ENCODE measurements at regions not wholly inside any gene's neighbourhood (a gene's known extent, or its start where the extent isn't known, plus 50 kb on each side); places are given as distances from the start of the nearest gene placed in this dataset.

DNA sequence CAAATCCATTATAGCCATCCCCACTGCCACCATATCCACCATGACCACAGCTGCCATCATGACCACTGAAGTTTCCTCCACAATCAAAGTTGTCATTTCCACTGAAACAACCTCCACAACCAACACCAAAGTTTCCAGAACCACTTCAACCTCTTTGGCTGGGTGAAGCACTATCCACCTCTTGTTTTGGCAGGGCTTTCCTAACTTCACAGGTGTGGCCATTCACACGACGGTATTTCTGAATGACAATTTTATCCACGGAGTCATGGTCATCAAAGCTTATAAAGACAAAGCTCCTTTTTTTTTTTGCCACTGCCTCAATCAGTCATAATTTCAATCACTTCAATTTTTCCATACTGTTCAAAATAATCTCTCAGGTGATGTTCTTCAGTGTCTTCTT, 89.8 kb upstream of the UGP2 start:
- no peaks in the 10 kb centered on the region for H3K27me3 ChIP-seq
- 96% methylated on average over 3 of the region's 3 CpGs for WGBS (ENCODE audit: low lambda C conversion rate, missing lambda C conversion rate)
- no peaks in the 10 kb centered on the region for H3K9me2 ChIP-seq (replicated peaks; ENCODE audit: insufficient read depth)
- H4K20me1 ChIP-seq (ENCODE audit: insufficient read depth, poor library complexity, severe bottlenecking), result no peaks in the 10 kb centered on the region
- H3K9me3 ChIP-seq (ENCODE audit: low read depth), result no peaks in the 10 kb centered on the region
- no peak overlapping the region for H3K4me2 ChIP-seq
- TF ChIP-seq EZH2phosphoT487 (IDR thresholded peaks at IDR 0.05; ENCODE audit: low read depth, severe bottlenecking, unreplicated experiment), result no peak
- TF ChIP-seq EZH2 (IDR thresholded peaks at IDR 0.05; ENCODE audit: borderline replicate concordance), result no peak
- TF ChIP-seq, protein P1, sequence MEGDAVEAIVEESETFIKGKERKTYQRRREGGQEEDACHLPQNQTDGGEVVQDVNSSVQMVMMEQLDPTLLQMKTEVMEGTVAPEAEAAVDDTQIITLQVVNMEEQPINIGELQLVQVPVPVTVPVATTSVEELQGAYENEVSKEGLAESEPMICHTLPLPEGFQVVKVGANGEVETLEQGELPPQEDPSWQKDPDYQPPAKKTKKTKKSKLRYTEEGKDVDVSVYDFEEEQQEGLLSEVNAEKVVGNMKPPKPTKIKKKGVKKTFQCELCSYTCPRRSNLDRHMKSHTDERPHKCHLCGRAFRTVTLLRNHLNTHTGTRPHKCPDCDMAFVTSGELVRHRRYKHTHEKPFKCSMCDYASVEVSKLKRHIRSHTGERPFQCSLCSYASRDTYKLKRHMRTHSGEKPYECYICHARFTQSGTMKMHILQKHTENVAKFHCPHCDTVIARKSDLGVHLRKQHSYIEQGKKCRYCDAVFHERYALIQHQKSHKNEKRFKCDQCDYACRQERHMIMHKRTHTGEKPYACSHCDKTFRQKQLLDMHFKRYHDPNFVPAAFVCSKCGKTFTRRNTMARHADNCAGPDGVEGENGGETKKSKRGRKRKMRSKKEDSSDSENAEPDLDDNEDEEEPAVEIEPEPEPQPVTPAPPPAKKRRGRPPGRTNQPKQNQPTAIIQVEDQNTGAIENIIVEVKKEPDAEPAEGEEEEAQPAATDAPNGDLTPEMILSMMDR (IDR thresholded peaks at IDR 0.05; ENCODE audit: poor library complexity), result no peak
- no peak overlapping the region for H3K27ac ChIP-seq
- no peak for DNase-seq (ENCODE audit: low spot score)
- H3K4me1 ChIP-seq (ENCODE audit: insufficient read depth), result no peaks in the 10 kb centered on the region
- H3K4me3 ChIP-seq, result no peak overlapping the region
- no peaks in the 10 kb centered on the region for H3K36me3 ChIP-seq (replicated peaks; ENCODE audit: insufficient read depth, low read depth)
- no peak overlapping the region for H2AFZ ChIP-seq
- no peaks in the 10 kb centered on the region for H3K79me2 ChIP-seq

GRCh38 chr2:63755216-63755615, 86.5 kb upstream of the UGP2 start:
- no peaks in the 10 kb centered on the region for H4K20me1 ChIP-seq (ENCODE audit: insufficient read depth, poor library complexity, severe bottlenecking)
- H3K9me2 ChIP-seq (replicated peaks; ENCODE audit: insufficient read depth), result no peaks in the 10 kb centered on the region
- H3K27me3 ChIP-seq, result no peaks in the 10 kb centered on the region
- no peaks in the 10 kb centered on the region for H3K9me3 ChIP-seq (ENCODE audit: low read depth)
- no peaks in the 10 kb centered on the region for H3K79me2 ChIP-seq
- H3K4me3 ChIP-seq, result no peak overlapping the region
- no peak overlapping the region for H3K4me2 ChIP-seq
- H3K4me1 ChIP-seq (ENCODE audit: insufficient read depth), result no peaks in the 10 kb centered on the region
- DNase-seq (ENCODE audit: low spot score), result no peak
- WGBS (ENCODE audit: low lambda C conversion rate, missing lambda C conversion rate), result 65% methylated on average over 6 of the region's 6 CpGs
- H3K36me3 ChIP-seq (replicated peaks; ENCODE audit: insufficient read depth, low read depth), result no peaks in the 10 kb centered on the region
- H3K27ac ChIP-seq, result no peak overlapping the region
- no peak overlapping the region for H2AFZ ChIP-seq
- TF ChIP-seq, protein P1 (IDR thresholded peaks at IDR 0.05; ENCODE audit: poor library complexity), result no peak
- TF ChIP-seq EZH2phosphoT487 (IDR thresholded peaks at IDR 0.05; ENCODE audit: low read depth, severe bottlenecking, unreplicated experiment) (no peak), EZH2 (IDR thresholded peaks at IDR 0.05; ENCODE audit: borderline replicate concordance) (no peak)

- Histone ChIP-seq H3K79me2 (no peaks in the 10 kb centered on the region), H3K4me2 (no peak overlapping the region), H3K4me1 (ENCODE audit: insufficient read depth) (no peaks in the 10 kb centered on the region), H3K9me3 (ENCODE audit: low read depth) (no peaks in the 10 kb centered on the region), H3K4me3 (no peak overlapping the region), H3K36me3 (replicated peaks; ENCODE audit: insufficient read depth, low read depth) (no peaks in the 10 kb centered on the region), H3K27me3 (no peaks in the 10 kb centered on the region), H4K20me1 (ENCODE audit: insufficient read depth, poor library complexity, severe bottlenecking) (no peaks in the 10 kb centered on the region), H3K9me2 (replicated peaks; ENCODE audit: insufficient read depth) (no peaks in the 10 kb centered on the region), H2AFZ (no peak overlapping the region), H3K27ac (no peak overlapping the region)
- DNase-seq (ENCODE audit: low spot score), result no peak
- TF ChIP-seq EZH2phosphoT487 (IDR thresholded peaks at IDR 0.05; ENCODE audit: low read depth, severe bottlenecking, unreplicated experiment) (no peak), EZH2 (IDR thresholded peaks at IDR 0.05; ENCODE audit: borderline replicate concordance) (no peak)
- TF ChIP-seq, protein P1 (IDR thresholded peaks at IDR 0.05; ENCODE audit: poor library complexity), result no peak
These were observed 85.7 kb upstream of the UGP2 start for GRCh38 chr2:63755965-63756364.

DNA sequence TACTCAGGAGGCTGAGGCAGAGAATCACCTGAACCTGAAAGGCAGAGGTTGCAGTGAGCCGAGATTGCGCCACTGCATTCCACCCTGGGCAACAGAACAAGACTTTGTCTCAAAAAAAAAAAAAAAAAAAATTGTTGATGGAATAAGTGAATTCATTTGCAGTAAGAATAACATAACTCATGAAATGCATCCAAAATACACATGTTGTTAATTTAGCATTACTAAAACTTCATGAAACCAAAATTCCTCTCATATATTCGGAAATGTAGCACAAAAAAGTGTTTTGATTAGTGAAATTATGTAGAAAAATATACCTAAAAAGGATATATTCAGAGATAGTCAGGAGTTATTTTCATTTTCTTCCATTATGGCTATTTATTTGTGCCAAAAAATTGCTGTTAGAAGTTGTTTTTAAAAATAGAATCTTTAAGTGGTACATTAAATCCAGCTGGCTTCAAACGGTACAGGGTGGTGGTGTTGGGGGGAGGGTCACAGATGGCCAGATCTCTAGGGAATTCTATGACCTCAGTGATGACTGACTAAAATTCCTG, 78.2 kb upstream of the UGP2 start:
- no peak for TF ChIP-seq EZH2phosphoT487 (IDR thresholded peaks at IDR 0.05; ENCODE audit: low read depth, severe bottlenecking, unreplicated experiment)
- TF ChIP-seq EZH2 (IDR thresholded peaks at IDR 0.05; ENCODE audit: borderline replicate concordance), result no peak
- TF ChIP-seq, protein P1 (IDR thresholded peaks at IDR 0.05; ENCODE audit: poor library complexity), result no peak
- no peak overlapping the region for H3K4me2 ChIP-seq
- WGBS (ENCODE audit: low lambda C conversion rate, missing lambda C conversion rate), result 72% methylated on average over 4 of the region's 4 CpGs
- no peaks in the 10 kb centered on the region for H3K79me2 ChIP-seq
- H3K27me3 ChIP-seq, result no peaks in the 10 kb centered on the region
- no peak overlapping the region for H3K27ac ChIP-seq
- H3K9me2 ChIP-seq (replicated peaks; ENCODE audit: insufficient read depth), result no peaks in the 10 kb centered on the region
- no peaks in the 10 kb centered on the region for H3K4me1 ChIP-seq (ENCODE audit: insufficient read depth)
- no peak overlapping the region for H2AFZ ChIP-seq
- H3K4me3 ChIP-seq, result no peak overlapping the region
- no peaks in the 10 kb centered on the region for H3K36me3 ChIP-seq (replicated peaks; ENCODE audit: insufficient read depth, low read depth)
- H3K9me3 ChIP-seq (ENCODE audit: low read depth), result no peaks in the 10 kb centered on the region
- DNase-seq (ENCODE audit: low spot score), result no peak
- H4K20me1 ChIP-seq (ENCODE audit: insufficient read depth, poor library complexity, severe bottlenecking), result no peaks in the 10 kb centered on the region

All from hepatocyte (in vitro differentiated cells).